Ovary (tissue), 3 donors: ENCODE measurements at regions not wholly inside any gene's neighbourhood (a gene's known extent, or its start where the extent isn't known, plus 50 kb on each side); places are given as distances from the start of the nearest gene placed in this dataset.

Source experiments
- CTCF ChIP-seq, 3 donors: fragments of 450-650 bp in 2 of 3; fragments of 200-600 bp in 1 of 3; IDR thresholded peaks; one replicate each; pipeline versions ENCODE4 v1.5.1 to v1.8.0; 2016 to 2022; ENCODE audit warnings: antibody characterized with exemption in 3 of 3, mild to moderate bottlenecking in 1 of 3
- EP300 ChIP-seq: sonication (generic); formaldehyde crosslinking; IDR thresholded peaks from one replicate; pipeline ENCODE4 v1.6.1; 2017; ENCODE audit warnings: antibody characterized with exemption
- POLR2A ChIP-seq: fragments of 450-650 bp; IDR thresholded peaks from one replicate; pipeline ENCODE4 v1.6.1; 2017; ENCODE audit warnings: antibody characterized with exemption, mild to moderate bottlenecking, moderate library complexity
- donor health status: DM: no; HTN: no; CAD: no.

- TF ChIP-seq CTCF (IDR thresholded peaks at IDR 0.05) = no peak
- TF ChIP-seq POLR2A = no peak
- TF ChIP-seq EP300 = no peak
Measured at GRCh38 chr2:119083416-119083815, 75.1 kb downstream of the C1QL2 start.
